ENCODE measurements at regions not wholly inside any gene's neighbourhood (a gene's known extent, or its start where the extent isn't known, plus 50 kb on each side); places are given as distances from the start of the nearest gene placed in this dataset.

GRCh38 chr6:79777713-79778579 is 146.8 kb downstream of the SH3BGRL2 start:
- Histone ChIP-seq H3K36me3 (ENCODE audit: control insufficient read depth in 2 of 2, extremely low read depth in 1 of 2, insufficient read depth in 2 of 2, low read length in 2 of 2) (no peaks in the 10 kb centered on the region), H3K79me2 (ENCODE audit: control insufficient read depth, insufficient read depth, low read length) (no peaks in the 10 kb centered on the region), H3K9me3 (replicated peaks; ENCODE audit: control insufficient read depth, insufficient read depth, low read length) (no peaks in the 10 kb centered on the region), H3K27me3 (ENCODE audit: control insufficient read depth in 2 of 2, insufficient read depth in 2 of 2, low read length in 2 of 2) (no peaks in the 10 kb centered on the region), H3K4me2 (ENCODE audit: insufficient read depth, low read length) (peak overlapping the region; percentile 96), H4K20me1 (replicated peaks; ENCODE audit: control insufficient read depth, extremely low read depth, insufficient read depth, low read length) (no peaks in the 10 kb centered on the region), H3K9me1 (replicated peaks; ENCODE audit: control insufficient read depth, extremely low read depth, insufficient read depth, low read length) (no peaks in the 10 kb centered on the region), H3K9ac (replicated peaks; ENCODE audit: extremely low read depth, insufficient read depth, low read length) (peak overlapping the region; percentile 41), H3K4me3 (replicated peaks in 1 of 3; ENCODE audit: insufficient read depth in 1 of 3, low read depth in 1 of 3, low read length in 3 of 3) (peak overlapping the region; percentile 32 to 67 (median 46)), H3K4me1 (ENCODE audit: control insufficient read depth, extremely low read depth, insufficient read depth, low read length) (no peaks in the 10 kb centered on the region), H2AFZ (ENCODE audit: low read depth, low read length) (peak overlapping the region; percentile 83), H3K27ac (ENCODE audit: insufficient read depth, low read depth, low read length) (no peak overlapping the region)
- dilution Hi-C loops (cut with MboI; ENCODE audit: extremely low pct_ligation_motif_present, low sequenced_read_pairs) = no loop called here
- no TSS peak for BruUV-seq (replicated peaks)
- intact Hi-C loops (cut with micrococcal nuclease) = loop anchor here (1.0 kb wide), 4 partner anchors 22 to 316 kb away; no protein-coding TSS in a partner anchor
- DNase-seq (ENCODE audit: low read depth, low spot score) = peak; percentile 72
- ChIA-PET CTCF (interaction anchor here (0.6 to 2.9 kb wide), 19 partner anchors 8 to 317 kb away, joined by 3 to 59 read pairs (median 4); no protein-coding TSS in a partner anchor), POLR2A (no interaction called here)
- TF ChIP-seq CTCF (IDR thresholded peaks at IDR 0.05; ENCODE audit: extremely low read depth in 1 of 2, insufficient read depth in 1 of 2, low read depth in 1 of 2, low read length in 2 of 2) = peak; percentile 98 to 99
- TF ChIP-seq FOS (IDR thresholded peaks at IDR 0.05; ENCODE audit: borderline replicate concordance, insufficient read depth, low read length) = no peak
- TF ChIP-seq GATA2 (IDR thresholded peaks at IDR 0.05; ENCODE audit: insufficient read depth, insufficient read length, low read depth, low read length) = no peak
- TF ChIP-seq JUN (IDR thresholded peaks at IDR 0.05; ENCODE audit: borderline replicate concordance, insufficient read depth, insufficient read length, low read depth) = no peak
- TF ChIP-seq MAX (IDR thresholded peaks at IDR 0.05; ENCODE audit: insufficient read depth, insufficient read length) = no peak
- no peak for TF ChIP-seq EZH2 (IDR thresholded peaks at IDR 0.05; ENCODE audit: borderline replicate concordance, low read depth, low read length, severe bottlenecking)
- TF ChIP-seq POLR2AphosphoS5 (IDR thresholded peaks at IDR 0.05; ENCODE audit: insufficient read depth, low read depth, low read length) = no peak
- FAIRE-seq = peak; percentile 82

Measured in endothelial cell of umbilical vein (primary cell).